Pancreas (tissue), 10 donors: ENCODE measurements at regions not wholly inside any gene's neighbourhood (a gene's known extent, or its start where the extent isn't known, plus 50 kb on each side); places are given as distances from the start of the nearest gene placed in this dataset.
A peak's percentile ranks its signal among the peaks of the same experiment; 100 is the strongest.

ENCODE experiments used
- ATAC-seq, 4 donors: fragments of 200-7000 bp; cut with Tn5 transposase; one replicate each; pipeline versions ENCODE4 v1.8.0 to v1.9.1; 2020; ENCODE audit warnings: mild to moderate bottlenecking in 4 of 4, moderate library complexity in 4 of 4
- DNase-seq, 6 donors: peaks; one replicate each; pipeline ENCODE4 v3.0.0-alpha.2; 2020
- FAIRE-seq: peaks from 2 replicates; lab custom pipeline; 2012; peaks lifted over from hg19 to GRCh38; lab: Jason Lieb, UNC
- H3K27ac ChIP-seq, 4 donors: fragments of 200-600 bp; sonication (generic); 1 replicate in 3 of 4; 2 replicates in 1 of 4; pipeline versions ENCODE4 v1.5.0 to v1.8.0; 2020
- H3K27me3 ChIP-seq, 4 donors: fragments of 200-600 bp; one replicate each; pipeline ENCODE4 v1.8.0; 2021
- H3K36me3 ChIP-seq, 3 donors: fragments of 200-600 bp; sonication (generic) in 1 of 3; one replicate each; pipeline versions ENCODE4 v1.5.0 to v1.8.0; 2020 to 2021
- H3K4me1 ChIP-seq, 3 donors: fragments of 200-600 bp; one replicate each; pipeline ENCODE4 v1.8.0; 2021
- H3K4me3 ChIP-seq, 4 donors: fragments of 200-600 bp; sonication (generic) in 2 of 4; one replicate each; pipeline versions ENCODE4 v1.5.0 to v1.8.0; 2020 to 2021
- H3K9me3 ChIP-seq, 4 donors: fragments of 200-600 bp; one replicate each; pipeline ENCODE4 v1.8.0; 2021
- CTCF ChIP-seq, 4 donors: fragments of 200-600 bp; sonication (generic) in 3 of 4; IDR thresholded peaks; one replicate each; pipeline versions ENCODE4 v1.5.0 to v1.8.0; 2021; ENCODE audit warnings: antibody characterized with exemption in 4 of 4
- WGBS, 2 donors: extraction: QIAGEN DNeasy Blood & Tissue Kit; methylation state at CpG; one replicate each; pipeline ENCODE4 v1.1.7; 2013; 5-methylcytosine and 5-hydroxymethylcytosine counted together
- intact Hi-C, 3 donors: fragments of 100-400 bp; cut with DNase I; formaldehyde crosslinking; loops; one replicate each; pipeline versions ENCODE4 v1.11.1 to v1.14.2; 2022
- donor health status: healthy with polysubstance abuse.
- donor health status: DM: no; HTN: no; CAD: no; lungs with moderate emphysema.
- donor health status: DM: no; HTN: no; CAD: no.
- donor health status: control.
- donor health status: control.
- donor health status: Bipolar disorder and iron deficiency.
- donor health status: DM: yes; HTN: yes; CAD: no.
- donor health status: DM: no; HTN: no; CAD: no.
- donor health status: DM: no; HTN: no; CAD: no.
- donor health status: DM: yes; HTN: yes; CAD: no.

- ATAC-seq (peak in 3 of 4 donors; percentile 16 to 35 (median 17)), DNase-seq (no peak), FAIRE-seq (no peak)
- intact Hi-C loops: no loop called here
- Histone ChIP-seq H3K27ac (peak overlapping the region in 1 of 4 donors; percentile 60), H3K27me3 (no peaks in the 10 kb centered on the region), H3K4me1 (peaks cover 0 to 6% (median 0%) of the 10 kb centered on the region in 3 donors), H3K36me3 (no peaks in the 10 kb centered on the region), H3K4me3 (no peak overlapping the region), H3K9me3 (no peaks in the 10 kb centered on the region)
- no peak for TF ChIP-seq CTCF (IDR thresholded peaks at IDR 0.05)
- 60 to 67% methylated on average over 5 of the region's 5 CpGs for WGBS, 2 donors
These were observed 825.7 kb downstream of the AACS start for GRCh38 chr12:125890971-125891370.

- ATAC-seq (no peak), DNase-seq (no peak), FAIRE-seq (no peak)
- no peaks in the 10 kb centered on the region for H3K9me3 ChIP-seq
- WGBS, 2 donors: 81 to 87% methylated on average over 1 of the region's 1 CpG
- no peaks in the 10 kb centered on the region for H3K36me3 ChIP-seq
- intact Hi-C loops: no loop called here
- H3K27ac ChIP-seq: no peak overlapping the region
- no peaks in the 10 kb centered on the region for H3K27me3 ChIP-seq
- H3K4me3 ChIP-seq: no peak overlapping the region
- no peak for TF ChIP-seq CTCF (IDR thresholded peaks at IDR 0.05)
- peaks cover 0 to 6% (median 0%) of the 10 kb centered on the region in 3 donors for H3K4me1 ChIP-seq
These were observed 827.0 kb downstream of the AACS start for GRCh38 chr12:125892276-125892675.

- FAIRE-seq (no peak), ATAC-seq (no peak), DNase-seq (no peak)
- WGBS, 2 donors: 90 to 91% methylated on average over 2 of the region's 2 CpGs
- Histone ChIP-seq H3K4me1 (no peaks in the 10 kb centered on the region), H3K36me3 (no peaks in the 10 kb centered on the region), H3K9me3 (no peaks in the 10 kb centered on the region), H3K4me3 (no peak overlapping the region), H3K27ac (no peak overlapping the region), H3K27me3 (no peaks in the 10 kb centered on the region)
- intact Hi-C loops: no loop called here
- TF ChIP-seq CTCF (IDR thresholded peaks at IDR 0.05): no peak
These were observed 837.8 kb downstream of the AACS start for GRCh38 chr12:125902991-125903390.

- WGBS, 2 donors: 62 to 63% methylated on average over 3 of the region's 3 CpGs
- Histone ChIP-seq H3K4me1 (no peaks in the 10 kb centered on the region), H3K27me3 (no peaks in the 10 kb centered on the region), H3K36me3 (no peaks in the 10 kb centered on the region), H3K9me3 (no peaks in the 10 kb centered on the region), H3K4me3 (no peak overlapping the region), H3K27ac (no peak overlapping the region)
- no peak for FAIRE-seq
- no peak for TF ChIP-seq CTCF (IDR thresholded peaks at IDR 0.05)
- no peak for ATAC-seq
- no peak for DNase-seq
- intact Hi-C loops: no loop called here
These were observed 842.1 kb downstream of the AACS start for GRCh38 chr12:125907351-125907750.

- FAIRE-seq (no peak), ATAC-seq (no peak), DNase-seq (no peak)
- TF ChIP-seq CTCF (IDR thresholded peaks at IDR 0.05): no peak
- Histone ChIP-seq H3K36me3 (no peaks in the 10 kb centered on the region), H3K9me3 (no peaks in the 10 kb centered on the region), H3K4me3 (no peak overlapping the region), H3K27me3 (no peaks in the 10 kb centered on the region), H3K4me1 (no peaks in the 10 kb centered on the region), H3K27ac (no peak overlapping the region)
- intact Hi-C loops: no loop called here
- 52 to 59% methylated on average over 12 of the region's 12 CpGs for WGBS, 2 donors
These were observed 854.7 kb downstream of the AACS start for GRCh38 chr12:125919856-125920470.
